Astrocyte of the spinal cord (primary cell): ENCODE measurements at regions not wholly inside any gene's neighbourhood (a gene's known extent, or its start where the extent isn't known, plus 50 kb on each side); places are given as distances from the start of the nearest gene placed in this dataset.
"Not testable (repeated sequence)": the region's sequence is repeated elsewhere in the genome, so short reads cannot be mapped to it uniquely, and the experiment has no call there.

Experiments
- DNase-seq: peaks from one replicate; pipeline ENCODE4 v3.0.0; 2011; ENCODE audit warnings: low read depth, low spot score
- H3K4me3 ChIP-seq: 2 replicates; pipeline ENCODE4 v1.5.1; 2011; ENCODE audit warnings: low read depth, mild to moderate bottlenecking, low read length, moderate library complexity
- in situ Hi-C: cut with HindIII; loops from 2 replicates; pipeline ENCODE4 v1.10.0; 2017; ENCODE audit warnings: low sequenced_read_pairs
- TF ChIP-seq, protein P1 (sequence below): IDR thresholded peaks from 2 replicates; pipeline ENCODE4 v1.5.1; 2012; ENCODE audit warnings: low read depth, mild to moderate bottlenecking, low read length, inconsistent platforms

- no peak for DNase-seq
- H3K4me3 ChIP-seq: no peak overlapping the region
- in situ Hi-C loops: no loop called here
- TF ChIP-seq, protein P1, sequence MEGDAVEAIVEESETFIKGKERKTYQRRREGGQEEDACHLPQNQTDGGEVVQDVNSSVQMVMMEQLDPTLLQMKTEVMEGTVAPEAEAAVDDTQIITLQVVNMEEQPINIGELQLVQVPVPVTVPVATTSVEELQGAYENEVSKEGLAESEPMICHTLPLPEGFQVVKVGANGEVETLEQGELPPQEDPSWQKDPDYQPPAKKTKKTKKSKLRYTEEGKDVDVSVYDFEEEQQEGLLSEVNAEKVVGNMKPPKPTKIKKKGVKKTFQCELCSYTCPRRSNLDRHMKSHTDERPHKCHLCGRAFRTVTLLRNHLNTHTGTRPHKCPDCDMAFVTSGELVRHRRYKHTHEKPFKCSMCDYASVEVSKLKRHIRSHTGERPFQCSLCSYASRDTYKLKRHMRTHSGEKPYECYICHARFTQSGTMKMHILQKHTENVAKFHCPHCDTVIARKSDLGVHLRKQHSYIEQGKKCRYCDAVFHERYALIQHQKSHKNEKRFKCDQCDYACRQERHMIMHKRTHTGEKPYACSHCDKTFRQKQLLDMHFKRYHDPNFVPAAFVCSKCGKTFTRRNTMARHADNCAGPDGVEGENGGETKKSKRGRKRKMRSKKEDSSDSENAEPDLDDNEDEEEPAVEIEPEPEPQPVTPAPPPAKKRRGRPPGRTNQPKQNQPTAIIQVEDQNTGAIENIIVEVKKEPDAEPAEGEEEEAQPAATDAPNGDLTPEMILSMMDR: no peak
These were observed 142.9 kb downstream of the PLK2 start for GRCh38 chr5:58317009-58317408.

DNA sequence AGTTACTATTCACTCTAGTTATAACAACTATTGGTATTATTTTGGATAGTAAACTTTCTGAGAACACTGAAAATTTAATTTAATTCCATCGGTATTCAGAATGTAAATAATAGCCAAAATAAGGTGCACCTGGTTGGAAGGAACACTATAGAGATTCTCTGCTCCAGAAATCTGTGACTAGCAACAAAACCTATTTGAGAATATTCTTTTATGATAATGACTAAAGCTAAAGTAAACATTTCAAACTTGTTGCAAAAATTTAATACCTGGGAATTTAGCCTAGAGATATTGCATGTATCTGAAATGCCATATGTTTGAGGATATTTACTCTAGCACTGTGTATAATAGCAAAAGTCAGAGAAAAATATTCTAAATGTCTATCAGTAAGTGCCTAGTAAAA is 144.1 kb downstream of the PLK2 start:
- H3K4me3 ChIP-seq: no peak overlapping the region
- no peak for DNase-seq
- in situ Hi-C loops: no loop called here
- TF ChIP-seq, protein P1: no peak

GRCh38 chr5:58314356-58315210 is 145.3 kb downstream of the PLK2 start:
- no peak for DNase-seq
- in situ Hi-C loops: no loop called here
- no peak overlapping the region for H3K4me3 ChIP-seq
- TF ChIP-seq, protein P1: no peak

GRCh38 chr5:58312299-58312698 is 147.6 kb downstream of the PLK2 start:
- H3K4me3 ChIP-seq: no peak overlapping the region
- in situ Hi-C loops: no loop called here
- no peak for DNase-seq
- TF ChIP-seq, protein P1: no peak

DNA sequence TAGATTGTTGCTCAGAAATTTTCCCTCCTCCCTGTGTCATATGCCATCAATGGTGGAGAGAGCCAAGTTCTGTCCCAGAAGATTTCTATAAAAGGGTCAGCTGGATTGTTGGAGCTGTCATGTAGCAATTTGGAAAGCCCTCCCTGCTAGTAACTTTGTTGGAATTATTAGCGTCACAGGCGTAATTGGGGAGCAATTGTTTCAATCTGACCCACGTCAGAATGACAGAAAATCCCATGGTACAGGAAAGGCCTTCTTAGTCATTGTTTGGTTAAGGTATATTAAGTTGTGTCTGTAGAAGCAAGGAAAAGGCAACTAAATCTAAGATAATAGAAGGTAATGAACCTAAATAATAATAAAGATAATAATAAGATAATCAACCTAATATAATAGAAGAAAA is 148.4 kb downstream of the PLK2 start:
- no peak overlapping the region for H3K4me3 ChIP-seq
- DNase-seq: no peak
- in situ Hi-C loops: no loop called here
- TF ChIP-seq, protein P1: no peak

- H3K4me3 ChIP-seq, DNase-seq, in situ Hi-C loops: not testable (repeated sequence)
These were observed 151.5 kb downstream of the PLK2 start for GRCh38 chr5:58308384-58308783.

DNA sequence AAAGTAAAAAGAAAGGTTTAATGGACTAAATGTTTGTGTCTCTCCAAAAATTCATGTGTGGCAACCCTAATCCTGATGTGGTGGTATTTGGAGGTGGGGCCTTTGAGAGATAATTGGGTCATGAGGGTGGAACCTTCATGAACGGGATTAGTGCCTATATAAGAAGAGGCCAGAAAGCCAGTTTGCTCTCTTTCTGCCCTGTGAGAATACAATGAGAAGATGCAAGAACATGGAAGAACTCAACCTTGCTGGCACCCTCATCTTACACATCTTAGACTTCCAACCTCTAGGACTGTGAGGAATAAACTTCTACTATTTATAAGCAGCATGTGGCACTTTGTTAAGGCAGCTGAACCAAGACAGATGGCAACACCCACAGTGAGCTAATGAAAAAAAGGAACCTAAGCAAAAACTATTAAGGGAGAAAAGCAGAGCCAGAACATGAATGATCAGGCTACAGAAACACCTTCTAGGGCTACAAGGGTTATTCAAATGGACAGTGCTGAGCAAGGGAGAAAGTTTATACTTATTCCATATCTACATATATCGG is 159.5 kb downstream of the PLK2 start:
- in situ Hi-C loops: no loop called here
- no peak for DNase-seq
- TF ChIP-seq, protein P1: no peak
- H3K4me3 ChIP-seq: no peak overlapping the region
